ENCODE measurements at regions not wholly inside any gene's neighbourhood (a gene's known extent, or its start where the extent isn't known, plus 50 kb on each side); places are given as distances from the start of the nearest gene placed in this dataset.

GRCh38 chr14:99029145-99029915, 242.7 kb downstream of the BCL11B start:
- Histone ChIP-seq H3K9me1 (ENCODE audit: insufficient read depth, low read length) (no peaks in the 10 kb centered on the region), H4K8ac (ENCODE audit: low read depth in 2 of 2, low read length in 2 of 2) (no peak overlapping the region), H2BK5ac (ENCODE audit: low read depth, low read length, poor library complexity, severe bottlenecking) (no peak overlapping the region), H3K4ac (ENCODE audit: low read depth, low read length) (no peak overlapping the region), H3K56ac (ENCODE audit: extremely low read depth, insufficient read depth, low read length) (no peak overlapping the region), H4K20me1 (ENCODE audit: insufficient read depth, low read length) (no peaks in the 10 kb centered on the region), H3K27ac (ENCODE audit: insufficient read depth, low read length) (no peak overlapping the region), H3K4me1 (ENCODE audit: control insufficient read depth, insufficient read depth, low read length) (no peaks in the 10 kb centered on the region), H3K4me3 (ENCODE audit: insufficient read depth, low read depth, low read length) (no peak overlapping the region), H3K23ac (ENCODE audit: low read depth, low read length) (no peak overlapping the region), H2AK5ac (ENCODE audit: low read depth, low read length) (no peak overlapping the region), H3K27me3 (ENCODE audit: control insufficient read depth, insufficient read depth, low read length) (no peaks in the 10 kb centered on the region), H3K79me1 (ENCODE audit: low read depth in 1 of 2, low read length in 2 of 2) (no peaks in the 10 kb centered on the region), H3K9me3 (ENCODE audit: control insufficient read depth, insufficient read depth, low read length) (peaks cover 41% of the 10 kb centered on the region), H4K5ac (ENCODE audit: low read depth, low read length) (no peak overlapping the region), H3K4me2 (ENCODE audit: low read depth, low read length) (no peak overlapping the region), H2BK15ac (ENCODE audit: low read depth, low read length) (no peak overlapping the region), H2AK9ac (replicated peaks; ENCODE audit: low read depth, low read length, poor library complexity) (no peak overlapping the region), H3K9ac (ENCODE audit: low read depth, low read length) (no peak overlapping the region), H3K36me3 (ENCODE audit: control insufficient read depth, insufficient read depth, low read length) (no peaks in the 10 kb centered on the region), H4K91ac (ENCODE audit: insufficient read depth, low read depth, low read length) (no peak overlapping the region), H2BK120ac (ENCODE audit: low read depth, low read length) (no peak overlapping the region), H3K14ac (replicated peaks; ENCODE audit: low read depth, low read length) (no peak overlapping the region), H3K18ac (ENCODE audit: low read depth, low read length) (no peak overlapping the region), H2AFZ (replicated peaks; ENCODE audit: low read length, poor library complexity) (no peak overlapping the region), H2BK20ac (ENCODE audit: low read depth, low read length) (no peak overlapping the region)
- intact Hi-C loops (cut with micrococcal nuclease) = no loop called here
- TF ChIP-seq BHLHE40 (IDR thresholded peaks at IDR 0.05; ENCODE audit: low read depth, low read length) (no peak), CEBPB (IDR thresholded peaks at IDR 0.05; ENCODE audit: low read depth, low read length) (no peak), MXI1 (IDR thresholded peaks at IDR 0.05; ENCODE audit: borderline replicate concordance, low read depth, low read length) (no peak), CHD1 (IDR thresholded peaks at IDR 0.05; ENCODE audit: low read depth, low read length) (no peak)
- ChIA-PET CTCF (no interaction called here), POLR2A (ENCODE audit: unreplicated experiment) (no interaction called here)
- WGBS, 2 experiments (ENCODE audit: extremely low coverage in 2 of 2, insufficient read length in 1 of 2) = no CpG with 5 or more reads among the region's 14 CpGs
- ATAC-seq (ENCODE audit: low read depth) (no peak), DNase-seq (no peak)
- BruUV-seq (replicated peaks) = no TSS peak
- dilution Hi-C loops (cut with HindIII; ENCODE audit: low sequenced_read_pairs, unreplicated experiment) = no loop called here
- in situ Hi-C loops (cut with MboI; ENCODE audit: low sequenced_read_pairs) = no loop called here

Measured in IMR-90 (cell line).